GM06990 (cell line): ENCODE measurements at regions not wholly inside any gene's neighbourhood (a gene's known extent, or its start where the extent isn't known, plus 50 kb on each side); places are given as distances from the start of the nearest gene placed in this dataset.

Experiments used
- DNase-seq: peaks from one replicate; pipeline ENCODE4 v3.0.0-alpha.2; 2011; ENCODE audit not compliant: insufficient read length; ENCODE audit errors: extremely low read depth
- H3K27me3 ChIP-seq: replicated peaks from 2 replicates; pipeline ENCODE4 v1.6.0; 2011; ENCODE audit warnings: low read length; ENCODE audit not compliant: control insufficient read depth, insufficient read depth
- H3K36me3 ChIP-seq: 2 replicates; pipeline ENCODE4 v1.5.1; 2011; ENCODE audit warnings: low read length; ENCODE audit not compliant: control insufficient read depth, insufficient read depth
- H3K4me3 ChIP-seq: replicated peaks from 2 replicates; pipeline ENCODE4 v1.5.1; 2011; ENCODE audit warnings: low read depth, mild to moderate bottlenecking, control low read depth, low read length
- CTCF ChIP-seq: IDR thresholded peaks from 2 replicates; pipeline ENCODE4 v1.5.1; 2011; ENCODE audit warnings: low read length, control low read depth, mild to moderate bottlenecking, inconsistent platforms; ENCODE audit not compliant: insufficient read depth, poor library complexity, severe bottlenecking

GRCh38 chr1:208511242-208511860 is 267.2 kb upstream of the PLXNA2 start:
- no peak for TF ChIP-seq CTCF
- H3K36me3 ChIP-seq: no peaks in the 10 kb centered on the region
- no peak for DNase-seq
- H3K4me3 ChIP-seq: no peak overlapping the region
- no peaks in the 10 kb centered on the region for H3K27me3 ChIP-seq

GRCh38 chr1:208513799-208514198 is 269.6 kb upstream of the PLXNA2 start:
- no peaks in the 10 kb centered on the region for H3K36me3 ChIP-seq
- no peak for DNase-seq
- no peaks in the 10 kb centered on the region for H3K27me3 ChIP-seq
- TF ChIP-seq CTCF: no peak
- no peak overlapping the region for H3K4me3 ChIP-seq

GRCh38 chr1:208515129-208515528 is 270.9 kb upstream of the PLXNA2 start:
- Histone ChIP-seq H3K4me3 (no peak overlapping the region), H3K36me3 (no peaks in the 10 kb centered on the region), H3K27me3 (no peaks in the 10 kb centered on the region)
- no peak for DNase-seq
- no peak for TF ChIP-seq CTCF

GRCh38 chr1:208516780-208517179 is 272.6 kb upstream of the PLXNA2 start:
- Histone ChIP-seq H3K4me3 (no peak overlapping the region), H3K27me3 (no peaks in the 10 kb centered on the region), H3K36me3 (no peaks in the 10 kb centered on the region)
- no peak for DNase-seq
- TF ChIP-seq CTCF: no peak

- DNase-seq: no peak
- H3K4me3 ChIP-seq: no peak overlapping the region
- no peak for TF ChIP-seq CTCF
- H3K27me3 ChIP-seq: no peaks in the 10 kb centered on the region
- H3K36me3 ChIP-seq: no peaks in the 10 kb centered on the region
These were observed 276.4 kb upstream of the PLXNA2 start for GRCh38 chr1:208520438-208521099.
